Left ventricle myocardium inferior (tissue), 1 donor: ENCODE measurements at regions not wholly inside any gene's neighbourhood (a gene's known extent, or its start where the extent isn't known, plus 50 kb on each side); places are given as distances from the start of the nearest gene placed in this dataset.

Experiments
- DNase-seq: peaks from one replicate; pipeline ENCODE4 v3.0.0-alpha.2; 2020
- H3K27ac ChIP-seq: fragments of 200-600 bp; replicated peaks from 2 replicates; pipeline ENCODE4 v1.8.0; 2021
- H3K27me3 ChIP-seq: fragments of 200-600 bp; 2 replicates; pipeline ENCODE4 v1.8.0; 2021; ENCODE audit warnings: low read depth
- H3K36me3 ChIP-seq: fragments of 200-600 bp; 2 replicates; pipeline ENCODE4 v1.8.0; 2021
- H3K4me1 ChIP-seq: fragments of 200-600 bp; 2 replicates; pipeline ENCODE4 v1.8.0; 2021
- H3K4me3 ChIP-seq: fragments of 200-600 bp; 2 replicates; pipeline ENCODE4 v1.8.0; 2021; ENCODE audit warnings: mild to moderate bottlenecking, moderate library complexity
- H3K9me3 ChIP-seq: fragments of 200-600 bp; replicated peaks from 2 replicates; pipeline ENCODE4 v1.8.0; 2021
- CTCF ChIP-seq: fragments of 200-600 bp; IDR thresholded peaks from 2 replicates; pipeline ENCODE4 v1.8.0; 2021; ENCODE audit warnings: antibody characterized with exemption, mild to moderate bottlenecking, borderline replicate concordance
- intact Hi-C: fragments of 100-400 bp; cut with micrococcal nuclease; formaldehyde crosslinking; loops from one replicate; pipeline ENCODE4 v1.11.0; 2022
- donor health status: DM: no; HTN: yes; CAD: no; lungs with severe emphysema.

GRCh38 chr4:32128549-32128948 lies 1408.4 kb downstream of the PCDH7 start:
- H3K9me3 ChIP-seq: peaks cover 3% of the 10 kb centered on the region
- H3K36me3 ChIP-seq: no peaks in the 10 kb centered on the region
- H3K27me3 ChIP-seq: no peaks in the 10 kb centered on the region
- intact Hi-C loops: no loop called here
- no peak overlapping the region for H3K4me3 ChIP-seq
- no peak for TF ChIP-seq CTCF
- DNase-seq: no peak
- no peak overlapping the region for H3K27ac ChIP-seq
- no peaks in the 10 kb centered on the region for H3K4me1 ChIP-seq

GRCh38 chr4:32129967-32130366 lies 1409.8 kb downstream of the PCDH7 start:
- DNase-seq: no peak
- intact Hi-C loops: no loop called here
- no peak for TF ChIP-seq CTCF
- Histone ChIP-seq H3K27ac (no peak overlapping the region), H3K4me3 (no peak overlapping the region), H3K27me3 (no peaks in the 10 kb centered on the region), H3K4me1 (no peaks in the 10 kb centered on the region), H3K9me3 (peaks cover 3% of the 10 kb centered on the region), H3K36me3 (no peaks in the 10 kb centered on the region)

GRCh38 chr4:32133141-32133540 lies 1413.0 kb downstream of the PCDH7 start:
- DNase-seq: no peak
- no peak overlapping the region for H3K4me3 ChIP-seq
- no peak for TF ChIP-seq CTCF
- peaks cover 3% of the 10 kb centered on the region for H3K9me3 ChIP-seq
- H3K4me1 ChIP-seq: no peaks in the 10 kb centered on the region
- no peaks in the 10 kb centered on the region for H3K27me3 ChIP-seq
- intact Hi-C loops: no loop called here
- H3K36me3 ChIP-seq: no peaks in the 10 kb centered on the region
- H3K27ac ChIP-seq: no peak overlapping the region

GRCh38 chr4:32133734-32134133 lies 1413.6 kb downstream of the PCDH7 start:
- TF ChIP-seq CTCF: no peak
- Histone ChIP-seq H3K4me1 (no peaks in the 10 kb centered on the region), H3K27me3 (no peaks in the 10 kb centered on the region), H3K9me3 (peaks cover 3% of the 10 kb centered on the region), H3K4me3 (no peak overlapping the region), H3K27ac (no peak overlapping the region), H3K36me3 (no peaks in the 10 kb centered on the region)
- intact Hi-C loops: no loop called here
- DNase-seq: no peak

GRCh38 chr4:32135642-32136041 lies 1415.5 kb downstream of the PCDH7 start:
- Histone ChIP-seq H3K9me3 (peaks cover 3% of the 10 kb centered on the region), H3K4me1 (no peaks in the 10 kb centered on the region), H3K36me3 (no peaks in the 10 kb centered on the region), H3K4me3 (no peak overlapping the region), H3K27ac (no peak overlapping the region), H3K27me3 (no peaks in the 10 kb centered on the region)
- TF ChIP-seq CTCF: no peak
- no peak for DNase-seq
- intact Hi-C loops: no loop called here
